ENCODE measurements at regions not wholly inside any gene's neighbourhood (a gene's known extent, or its start where the extent isn't known, plus 50 kb on each side); places are given as distances from the start of the nearest gene placed in this dataset.

GRCh38 chr7:15829691-15830090 is 143.2 kb upstream of the MEOX2 start:
- TF ChIP-seq EZH2phosphoT487 (IDR thresholded peaks at IDR 0.05; ENCODE audit: borderline replicate concordance) = no peak
- TF ChIP-seq CTCF (conservative IDR thresholded peaks at IDR 0.05; ENCODE audit: low read length) = no peak
